Stimulated activated CD4-positive, alpha-beta T cell treated with anti-CD3 and anti-CD28 coated beads, Interleukin-1b, Interleukin-23, amount 100 ng/mL, for 4 hours (primary cell): ENCODE measurements at regions not wholly inside any gene's neighbourhood (a gene's known extent, or its start where the extent isn't known, plus 50 kb on each side); places are given as distances from the start of the nearest gene placed in this dataset.
"Not testable (repeated sequence)": the region's sequence is repeated elsewhere in the genome, so short reads cannot be mapped to it uniquely, and the experiment has no call there.

ENCODE experiments used
- DNase-seq, 2 donors: peaks; one replicate each; pipeline ENCODE4 v3.0.0-alpha.2; 2020; ENCODE audit warnings: low read depth in 2 of 2

GRCh38 chr1:219086956-219087469, 86.7 kb upstream of the LYPLAL1 start:
- DNase-seq, result no peak

- DNase-seq, result no peak
Observed at GRCh38 chr1:219088778-219089557, 84.7 kb upstream of the LYPLAL1 start.

DNA sequence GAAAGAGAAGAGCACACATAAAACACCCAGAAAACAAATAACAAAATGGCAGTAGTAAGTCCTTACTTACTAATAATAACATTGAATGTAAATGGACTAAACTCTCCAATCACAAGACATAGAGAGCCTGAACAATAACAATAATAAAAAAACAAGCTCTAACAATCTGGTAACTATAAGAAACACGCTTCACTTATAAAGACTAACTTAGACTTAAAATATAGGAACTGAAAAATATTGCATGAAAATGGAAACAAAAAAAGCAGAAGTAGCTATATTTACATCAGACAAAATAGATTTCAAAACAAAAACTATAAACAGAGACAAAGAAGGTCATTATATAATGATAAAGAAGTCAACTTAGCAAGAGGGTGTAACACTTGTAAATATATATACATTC, 83.1 kb upstream of the LYPLAL1 start:
- DNase-seq, result no peak

- no peak for DNase-seq
Observed at GRCh38 chr1:219092206-219092605, 81.5 kb upstream of the LYPLAL1 start.

GRCh38 chr1:219099307-219099706, 74.4 kb upstream of the LYPLAL1 start:
- DNase-seq, result no peak

- DNase-seq, result no peak
Observed at GRCh38 chr1:219100059-219100458, 73.6 kb upstream of the LYPLAL1 start.

DNA sequence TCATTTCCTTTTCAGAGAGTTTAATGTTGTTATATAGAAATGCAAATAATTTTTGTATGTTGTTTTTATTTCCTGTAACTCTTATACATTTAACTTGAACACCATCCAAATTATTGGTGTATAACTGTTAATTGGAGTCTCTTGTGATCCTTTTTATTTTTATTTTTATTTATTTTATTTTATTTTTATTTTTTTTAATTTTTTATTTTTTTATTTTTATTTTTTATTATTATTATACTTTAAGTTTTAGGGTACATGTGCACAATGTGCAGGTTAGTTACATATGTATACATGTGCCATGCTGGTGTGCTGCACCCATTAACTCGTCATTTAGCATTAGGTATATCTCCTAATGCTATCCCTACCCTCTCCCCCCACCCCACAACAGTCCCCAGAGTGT, 71.2 kb upstream of the LYPLAL1 start:
- not testable (repeated sequence) for DNase-seq

GRCh38 chr1:219105893-219106292, 67.8 kb upstream of the LYPLAL1 start:
- no peak for DNase-seq

DNA sequence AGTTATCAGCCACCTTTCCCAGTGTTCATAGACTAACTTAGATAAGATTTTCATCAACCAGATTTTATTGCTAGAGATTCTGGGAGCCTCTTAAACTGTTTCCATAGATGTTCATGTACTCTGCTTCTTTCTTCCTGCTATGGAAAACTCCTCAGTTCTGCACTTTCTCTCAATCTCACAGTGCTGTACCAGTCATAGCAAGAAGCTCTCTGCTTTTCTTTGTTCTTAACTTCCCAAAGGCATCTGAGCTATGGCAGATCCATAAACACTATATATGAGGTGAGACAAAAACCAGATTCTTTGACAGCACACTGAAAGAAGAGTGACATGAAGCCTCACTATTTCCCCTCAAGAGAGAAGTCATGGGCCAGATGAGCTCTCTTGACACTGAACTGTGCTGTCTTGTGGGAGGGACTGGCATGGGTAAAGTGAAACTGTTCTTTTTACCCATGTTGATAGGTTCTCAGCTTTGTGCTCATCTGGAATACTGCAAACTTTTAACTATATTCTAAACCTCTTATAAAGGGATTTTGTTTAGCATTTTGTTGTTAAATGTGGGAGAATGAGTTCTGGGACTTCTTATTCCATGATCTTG, 64.2 kb upstream of the LYPLAL1 start:
- no peak for DNase-seq

DNA sequence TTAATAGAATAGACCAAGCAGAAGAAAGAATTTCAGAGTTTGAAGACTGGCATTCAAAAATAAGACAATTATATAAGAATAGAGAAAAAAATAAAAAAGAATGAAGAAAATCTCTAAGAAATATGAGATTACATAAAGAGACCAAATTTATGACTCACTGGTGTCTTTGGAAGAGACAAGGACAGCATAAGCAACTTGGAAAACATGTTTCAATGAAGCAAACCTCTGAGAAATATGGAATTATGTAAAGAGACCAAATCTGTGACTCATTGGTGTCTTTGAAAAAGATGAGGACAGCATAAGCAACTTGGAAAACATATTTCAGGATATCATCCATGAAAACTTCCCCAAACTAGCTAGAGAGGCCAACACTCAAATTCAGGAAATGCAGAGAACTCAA, 60.4 kb upstream of the LYPLAL1 start:
- no peak for DNase-seq

DNA sequence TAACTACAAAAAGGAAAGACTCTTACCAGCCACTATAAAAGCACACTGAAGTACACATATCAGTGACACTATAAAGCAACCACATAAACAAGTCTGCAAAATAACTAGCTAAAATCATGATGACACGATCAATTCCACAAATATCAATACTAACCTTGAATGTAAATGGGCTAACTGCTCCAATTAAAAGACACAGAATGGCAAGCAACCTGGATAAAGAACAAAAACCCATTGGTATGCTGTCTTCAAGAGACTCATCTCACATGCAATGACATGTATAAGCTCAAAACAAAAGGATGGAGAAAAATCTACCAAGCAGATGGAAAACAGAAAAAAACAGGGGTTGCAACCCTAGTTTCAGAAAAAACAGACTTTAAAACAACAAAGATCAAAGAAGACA, 59.7 kb upstream of the LYPLAL1 start:
- DNase-seq, result no peak

DNA sequence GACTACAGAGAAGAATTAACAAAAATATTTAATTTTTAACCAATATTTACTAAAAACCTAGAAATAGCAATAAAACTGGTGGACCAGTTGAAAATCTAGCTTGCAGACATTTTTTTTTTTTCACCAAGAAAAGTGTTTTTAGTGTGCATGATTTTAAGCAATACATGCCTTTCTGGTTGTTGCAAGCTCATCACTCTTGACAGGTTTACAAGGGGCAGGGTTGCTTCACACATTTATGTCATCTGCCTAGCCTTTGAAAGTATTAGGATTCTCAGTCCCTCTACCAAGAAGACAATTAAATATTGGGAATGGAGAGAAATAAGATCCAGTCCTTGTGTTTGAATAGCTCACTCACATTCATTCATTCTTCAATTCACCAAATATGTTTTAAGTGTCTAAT, 53.8 kb upstream of the LYPLAL1 start:
- DNase-seq, result no peak

- no peak for DNase-seq
Observed at GRCh38 chr1:219120624-219121544, 52.8 kb upstream of the LYPLAL1 start.

DNA sequence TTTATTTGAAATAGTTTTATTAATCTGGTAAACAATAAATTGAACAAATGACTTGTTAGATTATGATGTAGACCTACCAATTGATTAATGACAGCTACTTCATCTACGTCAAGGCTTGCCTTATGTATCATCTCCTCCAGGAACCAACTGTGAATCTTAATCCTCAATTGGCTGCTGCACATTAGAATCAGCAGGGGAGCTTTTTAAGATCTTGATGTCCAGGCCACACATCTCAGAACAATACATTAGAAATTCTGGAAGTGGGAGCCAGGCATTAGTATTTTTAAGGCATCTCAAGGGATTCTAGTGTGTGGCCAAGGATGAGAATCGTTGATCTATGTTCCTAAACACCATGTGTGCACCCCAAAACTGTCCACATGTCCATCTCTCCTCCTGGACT, 52.0 kb upstream of the LYPLAL1 start:
- DNase-seq, result no peak

- DNase-seq, result no peak
Observed at GRCh38 chr1:219123036-219123435, 50.6 kb upstream of the LYPLAL1 start.
